Subcutaneous abdominal adipose tissue (tissue), 5 donors: ENCODE measurements at regions not wholly inside any gene's neighbourhood (a gene's known extent, or its start where the extent isn't known, plus 50 kb on each side); places are given as distances from the start of the nearest gene placed in this dataset.

Source experiments
- H3K27ac ChIP-seq: one replicate; pipeline ENCODE4 v1.7.0; 2013; ENCODE audit warnings: low read depth, mild to moderate bottlenecking, inconsistent platforms, low read length, moderate library complexity
- H3K27me3 ChIP-seq, 5 donors: one replicate each; pipeline ENCODE4 v1.7.0; 2013; ENCODE audit warnings: low read length in 5 of 5, inconsistent platforms in 1 of 5; ENCODE audit not compliant: control insufficient read depth in 5 of 5, insufficient read depth in 4 of 5
- H3K36me3 ChIP-seq, 5 donors: one replicate each; pipeline ENCODE4 v1.7.0; 2013; ENCODE audit warnings: low read length in 5 of 5; ENCODE audit not compliant: control insufficient read depth in 5 of 5, insufficient read depth in 5 of 5
- H3K4me1 ChIP-seq, 5 donors: one replicate each; pipeline ENCODE4 v1.7.0; 2013; ENCODE audit warnings: low read length in 5 of 5, mild to moderate bottlenecking in 3 of 5, moderate library complexity in 1 of 5; ENCODE audit not compliant: control insufficient read depth in 5 of 5, insufficient read depth in 5 of 5
- H3K4me3 ChIP-seq, 5 donors: one replicate each; pipeline ENCODE4 v1.7.0; 2013; ENCODE audit warnings: low read length in 5 of 5, low read depth in 1 of 5
- H3K9ac ChIP-seq, 5 donors: one replicate each; pipeline ENCODE4 v1.7.0; 2013; ENCODE audit warnings: low read length in 5 of 5, mild to moderate bottlenecking in 4 of 5, moderate library complexity in 3 of 5
- H3K9me3 ChIP-seq, 5 donors: one replicate each; pipeline ENCODE4 v1.7.0; 2013; ENCODE audit warnings: low read length in 5 of 5; ENCODE audit not compliant: control insufficient read depth in 5 of 5
- donor health status: healthy.
- donor health status: healthy.
- donor health status: healthy.
- donor health status: healthy.
- donor health status: healthy.

GRCh38 chr5:163023846-163024245, 413.5 kb upstream of the CCNG1 start:
- Histone ChIP-seq H3K27ac (no peak overlapping the region), H3K9ac (no peak overlapping the region), H3K27me3 (no peaks in the 10 kb centered on the region), H3K4me3 (no peak overlapping the region), H3K9me3 (no peaks in the 10 kb centered on the region), H3K36me3 (no peaks in the 10 kb centered on the region), H3K4me1 (no peaks in the 10 kb centered on the region)

- Histone ChIP-seq H3K4me3 (no peak overlapping the region), H3K9me3 (no peaks in the 10 kb centered on the region), H3K4me1 (no peaks in the 10 kb centered on the region), H3K27ac (no peak overlapping the region), H3K27me3 (no peaks in the 10 kb centered on the region), H3K36me3 (no peaks in the 10 kb centered on the region), H3K9ac (no peak overlapping the region)
These were observed 412.5 kb upstream of the CCNG1 start for GRCh38 chr5:163024936-163025335.

GRCh38 chr5:163033656-163034055, 403.7 kb upstream of the CCNG1 start:
- H3K9ac ChIP-seq: no peak overlapping the region
- no peaks in the 10 kb centered on the region for H3K4me1 ChIP-seq
- H3K27me3 ChIP-seq: no peaks in the 10 kb centered on the region
- no peak overlapping the region for H3K27ac ChIP-seq
- H3K4me3 ChIP-seq: no peak overlapping the region
- no peaks in the 10 kb centered on the region for H3K9me3 ChIP-seq
- no peaks in the 10 kb centered on the region for H3K36me3 ChIP-seq

GRCh38 chr5:163041254-163041653, 396.1 kb upstream of the CCNG1 start:
- Histone ChIP-seq H3K36me3 (no peaks in the 10 kb centered on the region), H3K4me3 (no peak overlapping the region), H3K9ac (no peak overlapping the region), H3K4me1 (no peaks in the 10 kb centered on the region), H3K9me3 (peaks cover 0 to 6% (median 2%) of the 10 kb centered on the region in 5 donors), H3K27ac (no peak overlapping the region), H3K27me3 (no peaks in the 10 kb centered on the region)

GRCh38 chr5:163079618-163080017, 357.8 kb upstream of the CCNG1 start:
- Histone ChIP-seq H3K9ac (no peak overlapping the region), H3K36me3 (no peaks in the 10 kb centered on the region), H3K4me1 (no peaks in the 10 kb centered on the region), H3K27ac (no peak overlapping the region), H3K27me3 (no peaks in the 10 kb centered on the region), H3K4me3 (no peak overlapping the region), H3K9me3 (peaks cover 0 to 5% (median 0%) of the 10 kb centered on the region in 5 donors)

- H3K9ac ChIP-seq: no peak overlapping the region
- H3K27ac ChIP-seq: no peak overlapping the region
- H3K27me3 ChIP-seq: no peaks in the 10 kb centered on the region
- no peaks in the 10 kb centered on the region for H3K4me1 ChIP-seq
- no peaks in the 10 kb centered on the region for H3K36me3 ChIP-seq
- H3K9me3 ChIP-seq: no peaks in the 10 kb centered on the region
- H3K4me3 ChIP-seq: no peak overlapping the region
These were observed 348.2 kb upstream of the CCNG1 start for GRCh38 chr5:163089230-163089629.

- Histone ChIP-seq H3K9ac (no peak overlapping the region), H3K9me3 (no peaks in the 10 kb centered on the region), H3K27ac (no peak overlapping the region), H3K4me1 (no peaks in the 10 kb centered on the region), H3K4me3 (no peak overlapping the region), H3K27me3 (no peaks in the 10 kb centered on the region), H3K36me3 (no peaks in the 10 kb centered on the region)
These were observed 347.5 kb upstream of the CCNG1 start for GRCh38 chr5:163089926-163090325.

GRCh38 chr5:163094492-163095180, 342.8 kb upstream of the CCNG1 start:
- Histone ChIP-seq H3K4me1 (no peaks in the 10 kb centered on the region), H3K27ac (no peak overlapping the region), H3K27me3 (no peaks in the 10 kb centered on the region), H3K36me3 (no peaks in the 10 kb centered on the region), H3K9me3 (no peaks in the 10 kb centered on the region), H3K4me3 (no peak overlapping the region), H3K9ac (no peak overlapping the region)

- no peaks in the 10 kb centered on the region for H3K27me3 ChIP-seq
- H3K9me3 ChIP-seq: no peaks in the 10 kb centered on the region
- no peak overlapping the region for H3K27ac ChIP-seq
- no peak overlapping the region for H3K9ac ChIP-seq
- no peaks in the 10 kb centered on the region for H3K4me1 ChIP-seq
- H3K36me3 ChIP-seq: no peaks in the 10 kb centered on the region
- no peak overlapping the region for H3K4me3 ChIP-seq
These were observed 332.9 kb upstream of the CCNG1 start for GRCh38 chr5:163104464-163104863.

GRCh38 chr5:163105456-163105855, 331.9 kb upstream of the CCNG1 start:
- Histone ChIP-seq H3K27me3 (no peaks in the 10 kb centered on the region), H3K9me3 (no peaks in the 10 kb centered on the region), H3K4me1 (no peaks in the 10 kb centered on the region), H3K27ac (no peak overlapping the region), H3K4me3 (no peak overlapping the region), H3K36me3 (no peaks in the 10 kb centered on the region), H3K9ac (no peak overlapping the region)
